Keratinocyte (primary cell): ENCODE measurements at regions not wholly inside any gene's neighbourhood (a gene's known extent, or its start where the extent isn't known, plus 50 kb on each side); places are given as distances from the start of the nearest gene placed in this dataset.

Experiments used
- EZH2 ChIP-seq: IDR thresholded peaks from one replicate; pipeline ENCODE4 v1.6.1; 2012; ENCODE audit warnings: inconsistent platforms, mild to moderate bottlenecking, low read length, moderate library complexity
- TF ChIP-seq, protein P1 (sequence below), 3 experiments: IDR thresholded peaks in 1 of 3; conservative IDR thresholded peaks in 1 of 3; optimal IDR thresholded peaks in 1 of 3; 2 replicates in 2 of 3; 3 replicates in 1 of 3; pipeline versions ENCODE3 to v1.5.1; 2011; ENCODE audit warnings: low read length in 3 of 3, mild to moderate bottlenecking in 3 of 3, moderate library complexity in 2 of 3, control low read depth in 1 of 3, inconsistent platforms in 1 of 3; ENCODE audit not compliant: insufficient read depth in 2 of 3; ENCODE audit errors: extremely low read depth in 1 of 3

DNA sequence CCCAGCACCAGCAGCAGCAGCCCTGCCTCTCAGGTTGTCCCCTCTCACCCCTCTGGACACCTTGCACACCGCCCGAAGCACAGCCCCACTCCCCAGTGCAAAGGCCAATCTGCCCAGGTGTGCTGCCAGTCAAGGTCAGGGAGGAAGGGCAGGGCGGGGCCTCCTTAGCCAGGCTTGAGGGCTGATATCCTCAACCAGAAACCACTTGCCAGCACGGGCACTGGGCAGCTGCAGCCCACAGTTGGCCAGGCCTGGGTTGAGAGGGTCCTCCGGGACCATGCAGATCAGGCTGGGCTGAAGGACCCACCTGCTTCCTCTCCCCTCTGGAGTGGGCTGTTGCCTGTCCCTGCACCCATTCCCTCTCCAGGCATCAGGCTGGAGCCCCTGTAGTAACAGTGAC lies 588.3 kb downstream of the NPHP4 start:
- TF ChIP-seq, protein P1, sequence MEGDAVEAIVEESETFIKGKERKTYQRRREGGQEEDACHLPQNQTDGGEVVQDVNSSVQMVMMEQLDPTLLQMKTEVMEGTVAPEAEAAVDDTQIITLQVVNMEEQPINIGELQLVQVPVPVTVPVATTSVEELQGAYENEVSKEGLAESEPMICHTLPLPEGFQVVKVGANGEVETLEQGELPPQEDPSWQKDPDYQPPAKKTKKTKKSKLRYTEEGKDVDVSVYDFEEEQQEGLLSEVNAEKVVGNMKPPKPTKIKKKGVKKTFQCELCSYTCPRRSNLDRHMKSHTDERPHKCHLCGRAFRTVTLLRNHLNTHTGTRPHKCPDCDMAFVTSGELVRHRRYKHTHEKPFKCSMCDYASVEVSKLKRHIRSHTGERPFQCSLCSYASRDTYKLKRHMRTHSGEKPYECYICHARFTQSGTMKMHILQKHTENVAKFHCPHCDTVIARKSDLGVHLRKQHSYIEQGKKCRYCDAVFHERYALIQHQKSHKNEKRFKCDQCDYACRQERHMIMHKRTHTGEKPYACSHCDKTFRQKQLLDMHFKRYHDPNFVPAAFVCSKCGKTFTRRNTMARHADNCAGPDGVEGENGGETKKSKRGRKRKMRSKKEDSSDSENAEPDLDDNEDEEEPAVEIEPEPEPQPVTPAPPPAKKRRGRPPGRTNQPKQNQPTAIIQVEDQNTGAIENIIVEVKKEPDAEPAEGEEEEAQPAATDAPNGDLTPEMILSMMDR (optimal IDR thresholded peaks at IDR 0.05 in 1 of 3, IDR thresholded peaks at IDR 0.05 in 1 of 3, conservative IDR thresholded peaks at IDR 0.05 in 1 of 3; ENCODE audit: extremely low read depth in 1 of 3, insufficient read depth in 2 of 3, low read length in 3 of 3) = no peak
- TF ChIP-seq EZH2 = no peak
